Cerebellar nuclear complex (tissue), 1 donor: ENCODE measurements at regions not wholly inside any gene's neighbourhood (a gene's known extent, or its start where the extent isn't known, plus 50 kb on each side); places are given as distances from the start of the nearest gene placed in this dataset.

Source experiments
- DNase-seq, 2 experiments: peaks; one replicate each; lab custom pipeline; 2025; lab: John Stamatoyannopoulos, UW

DNA sequence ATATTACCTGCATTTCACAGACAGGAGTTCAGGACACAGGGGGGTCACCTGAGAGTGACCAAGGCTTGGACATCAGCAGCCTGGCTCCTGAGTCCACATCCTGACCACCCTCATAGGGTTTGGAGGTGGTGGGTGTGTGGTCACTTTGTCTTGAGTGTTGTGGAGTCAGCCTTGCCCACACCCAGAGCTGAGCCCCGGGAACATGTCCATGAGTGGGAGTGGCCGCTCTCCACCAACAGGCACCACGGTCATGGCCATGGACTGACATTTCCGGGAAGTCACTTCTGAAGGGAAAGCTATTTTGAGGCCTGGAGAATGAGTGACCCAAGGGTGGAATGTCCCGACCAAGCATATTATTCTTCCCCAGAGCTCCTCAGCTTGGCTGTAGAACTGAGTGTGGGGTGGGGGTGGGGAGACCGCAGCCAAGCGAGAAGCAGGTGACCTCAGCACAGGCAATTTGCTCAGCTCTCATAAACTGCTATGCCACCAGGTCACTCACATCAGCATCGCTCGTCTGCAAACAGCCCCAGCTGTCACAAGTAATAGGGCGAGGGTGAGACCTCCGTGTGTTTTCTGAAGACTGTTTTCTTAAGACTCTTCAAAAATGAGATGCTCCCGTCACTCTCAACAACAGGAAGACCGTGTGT, 348.6 kb upstream of the CDH4 start:
- no peak for DNase-seq

DNA sequence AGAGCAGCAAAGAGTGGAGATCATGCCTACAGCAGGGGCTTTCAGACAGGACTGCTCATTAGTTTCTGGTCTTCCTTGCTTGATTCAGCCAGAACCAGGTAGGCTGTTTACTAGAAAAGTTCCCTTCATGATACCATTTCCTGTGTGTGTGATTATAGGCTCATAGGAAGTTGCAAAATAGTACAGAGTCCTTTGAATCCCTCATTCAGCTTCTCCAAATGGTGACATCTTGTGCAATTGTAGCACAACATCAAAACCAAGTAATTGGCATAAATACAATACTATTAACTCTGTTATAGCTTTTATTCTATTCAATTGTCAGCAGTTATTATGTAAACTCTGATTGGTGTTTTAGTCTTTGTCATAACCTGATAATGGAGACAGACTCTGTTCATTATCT, 347.3 kb upstream of the CDH4 start:
- DNase-seq, result no peak

DNA sequence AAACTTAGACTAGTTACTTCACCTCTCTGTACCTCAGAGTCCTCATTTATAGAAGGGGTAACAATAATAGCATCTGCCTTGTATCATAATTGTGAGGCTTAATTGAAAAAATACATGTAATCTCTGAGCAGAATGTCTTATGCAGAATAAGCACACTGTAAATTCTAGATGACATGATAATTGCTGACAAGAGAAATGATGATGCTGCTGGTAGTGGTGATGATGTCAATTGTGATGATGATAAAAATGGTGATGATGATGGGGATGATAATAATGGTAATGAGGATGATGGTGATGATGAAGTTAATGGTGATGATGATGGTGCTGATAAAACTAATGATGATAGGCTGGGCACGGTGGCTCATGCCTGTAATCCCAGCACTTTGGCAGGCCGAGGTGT, 346.1 kb upstream of the CDH4 start:
- no peak for DNase-seq

DNA sequence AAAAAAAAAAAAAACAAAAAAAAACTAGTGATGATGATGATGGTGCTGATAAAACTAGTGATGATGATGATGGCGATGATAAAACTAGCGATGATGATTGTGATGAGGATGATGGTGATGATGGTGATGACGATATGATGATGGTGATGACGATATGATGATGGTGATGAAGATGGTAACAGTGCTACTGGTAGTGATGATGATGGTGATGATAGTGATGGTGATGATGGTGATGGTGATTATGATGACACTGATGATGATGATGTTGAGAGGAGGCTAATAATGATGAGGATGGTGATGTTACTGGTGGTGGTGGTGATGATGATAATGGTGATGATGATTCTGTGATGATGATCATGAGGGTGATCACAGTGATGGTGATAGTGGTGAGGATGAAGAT, 345.5 kb upstream of the CDH4 start:
- no peak for DNase-seq

DNA sequence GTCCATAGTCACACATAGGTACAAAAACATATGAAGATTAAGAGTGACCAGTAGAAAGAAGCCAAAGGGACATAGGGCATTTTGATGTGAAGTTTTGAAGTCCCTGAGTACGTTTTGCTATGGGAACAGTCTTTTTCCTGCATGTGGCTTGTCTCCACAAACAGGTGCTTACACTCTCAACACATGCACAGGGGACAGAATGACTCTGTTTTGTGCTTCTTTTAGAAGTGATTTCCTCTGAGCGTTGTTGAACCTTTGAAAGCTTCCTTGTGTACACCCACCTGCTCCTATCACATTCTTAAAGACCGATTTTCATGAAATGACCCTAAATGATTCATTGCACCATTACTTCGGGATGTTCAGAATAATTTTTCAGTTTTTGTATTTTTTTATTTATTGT, 338.8 kb upstream of the CDH4 start:
- no peak for DNase-seq

DNA sequence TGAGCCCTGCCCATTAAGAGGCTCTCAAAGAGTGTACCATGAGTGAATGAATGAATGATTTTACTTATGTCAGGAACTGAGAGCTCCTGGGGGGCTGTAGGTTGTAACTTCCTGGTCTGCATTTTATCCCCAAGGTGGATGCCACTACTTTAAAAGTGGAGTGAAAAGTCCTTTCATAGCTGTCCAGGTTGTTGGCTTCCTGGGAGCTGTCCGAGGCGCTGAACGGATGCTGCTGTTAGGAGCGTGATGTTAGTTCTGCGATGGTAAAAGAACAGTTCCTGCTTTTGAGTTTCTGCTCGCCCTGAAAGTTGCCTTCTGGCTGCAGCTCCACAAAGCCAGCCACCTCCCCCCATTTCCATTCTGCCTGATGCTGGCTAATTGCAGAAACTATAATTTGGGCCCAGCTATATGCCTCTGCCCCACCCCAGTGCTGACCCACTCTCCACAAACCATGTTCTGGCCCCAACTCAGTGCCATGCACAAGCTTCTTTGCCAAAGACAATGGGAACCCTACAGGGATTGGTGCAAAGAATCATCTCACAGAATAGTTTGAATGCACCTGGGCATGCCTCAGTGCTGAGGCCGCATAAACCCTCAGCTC, 330.9 kb upstream of the CDH4 start:
- no peak for DNase-seq

DNA sequence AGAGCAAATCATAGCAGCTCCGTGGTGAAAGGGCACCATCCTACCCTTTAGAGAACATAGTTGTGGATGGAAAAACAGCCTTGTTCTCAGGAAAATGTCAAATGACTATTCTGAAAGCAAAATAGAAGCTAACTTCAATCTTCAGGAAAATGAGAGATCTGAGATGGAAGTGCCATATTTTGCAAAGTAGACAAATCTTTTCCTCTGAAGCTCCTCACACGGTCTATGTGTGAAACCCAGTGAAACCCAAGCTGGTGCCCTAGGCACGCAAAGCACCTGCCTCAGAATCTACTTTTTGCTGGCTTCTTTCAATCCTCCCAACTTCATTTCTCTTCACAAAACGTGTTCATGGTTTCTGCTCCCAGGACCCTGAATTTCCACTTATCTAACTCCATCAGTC, 325.2 kb upstream of the CDH4 start:
- DNase-seq, result no peak

DNA sequence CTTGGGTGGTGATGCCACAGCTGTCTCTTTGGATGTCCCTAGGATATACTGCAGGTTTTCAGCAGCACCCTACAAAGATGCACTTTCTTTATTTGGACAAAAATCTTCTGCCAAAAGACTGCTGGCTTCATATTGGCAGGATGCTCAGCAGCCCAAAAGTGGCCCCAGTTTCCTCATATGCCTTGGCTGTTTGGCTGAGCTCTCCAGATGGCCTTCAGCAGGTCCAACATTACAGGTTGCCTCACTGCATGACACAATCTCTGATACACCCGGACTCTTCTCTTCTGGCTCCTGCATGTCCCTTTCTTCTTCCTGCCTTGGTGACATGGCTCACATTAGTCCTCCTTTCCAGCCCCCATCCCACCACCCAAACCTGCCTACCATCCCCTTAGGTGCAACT, 323.7 kb upstream of the CDH4 start:
- no peak for DNase-seq

DNA sequence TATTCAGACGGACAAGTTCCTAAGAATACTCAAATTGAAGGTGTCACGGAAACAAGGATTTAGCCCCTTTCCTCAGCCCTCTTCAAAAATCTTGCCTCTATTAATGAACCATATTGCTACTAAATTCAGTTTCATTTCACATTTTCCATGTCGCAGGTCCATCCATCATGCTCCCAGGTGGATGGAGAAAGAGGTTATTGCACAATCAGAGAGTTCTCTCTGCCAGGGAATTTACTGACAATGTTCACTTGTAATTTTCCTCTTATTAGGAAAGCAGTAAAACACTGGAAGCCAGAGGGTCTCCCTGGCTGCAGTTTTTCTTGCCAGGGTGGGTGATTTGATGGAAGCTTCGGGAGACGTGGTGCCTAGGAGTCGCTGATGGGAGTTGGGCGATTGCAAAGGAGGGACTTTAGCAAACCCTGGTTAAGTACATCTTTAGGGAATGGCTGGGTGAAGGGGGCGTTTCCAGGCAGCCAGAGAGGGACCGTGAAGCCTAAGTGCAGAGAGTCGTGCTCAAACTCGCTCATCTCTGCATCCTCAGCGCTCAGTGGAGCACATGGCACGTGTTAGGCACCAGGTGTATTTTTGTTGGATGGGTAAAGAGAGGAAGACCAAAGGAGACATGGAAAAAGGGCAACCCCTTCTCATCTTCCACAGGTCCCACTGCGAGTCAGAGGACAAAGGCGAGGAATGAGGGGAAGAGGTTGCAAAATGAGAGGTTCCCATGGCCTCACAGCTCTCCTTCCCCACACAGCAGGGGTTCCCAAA, 321.9 kb upstream of the CDH4 start:
- no peak for DNase-seq

DNA sequence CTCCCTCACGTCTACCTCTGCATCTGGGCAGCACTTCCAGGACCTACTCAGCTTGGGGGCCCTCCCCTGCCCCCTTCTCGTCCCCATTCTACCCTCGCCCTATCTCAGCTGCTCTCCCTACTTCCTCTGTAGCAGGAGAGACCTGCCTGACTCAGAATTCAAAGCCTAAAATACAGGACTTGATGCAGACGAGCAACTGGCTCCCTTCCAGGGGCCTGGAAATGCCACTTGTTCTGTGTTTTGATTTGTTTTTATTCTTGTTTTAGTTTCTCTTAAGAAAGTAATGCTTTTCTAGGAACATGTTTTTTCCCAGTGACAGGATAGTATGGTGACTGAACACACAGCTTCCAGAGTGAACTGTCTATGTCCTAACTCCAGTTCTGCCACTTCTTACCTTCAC, 320.4 kb upstream of the CDH4 start:
- DNase-seq, result no peak

DNA sequence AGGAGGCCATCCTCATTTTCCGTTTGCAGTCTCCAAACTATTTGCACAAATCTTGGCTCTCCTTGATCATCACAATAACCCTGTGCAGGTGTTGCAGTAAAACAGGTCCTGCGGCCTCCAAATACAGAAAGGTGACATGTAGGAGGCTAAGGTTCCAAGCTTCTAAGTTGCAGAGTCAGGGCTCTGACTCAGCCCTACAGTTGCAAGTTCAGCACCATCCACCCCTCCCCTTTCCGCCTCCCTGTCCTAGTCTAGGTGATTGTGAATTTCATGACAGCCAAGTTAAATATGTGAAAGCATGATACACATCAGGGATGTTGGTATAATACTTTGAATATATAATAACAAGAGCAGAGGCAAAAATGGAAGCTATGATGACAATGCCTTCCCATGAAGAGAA, 317.3 kb upstream of the CDH4 start:
- DNase-seq, result no peak

DNA sequence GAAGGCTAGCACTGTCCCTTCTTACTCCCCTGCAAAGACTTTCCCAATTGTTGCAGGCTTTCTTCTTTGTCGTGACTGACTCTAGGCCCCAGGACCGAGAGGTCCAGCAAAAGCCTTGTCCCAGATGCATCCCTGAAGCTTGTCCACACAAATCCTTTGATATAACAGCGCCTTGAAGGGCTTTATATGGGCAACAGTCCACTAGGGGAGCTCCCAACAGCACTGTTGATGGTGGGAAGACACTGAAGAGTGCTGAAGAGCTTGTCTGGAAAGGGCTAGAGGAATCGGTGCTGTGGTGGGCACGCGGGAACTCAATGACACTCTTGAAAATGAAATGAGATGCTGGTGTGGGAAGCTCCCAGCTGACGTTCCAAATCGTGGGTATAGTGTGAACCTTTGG, 316.1 kb upstream of the CDH4 start:
- no peak for DNase-seq

DNA sequence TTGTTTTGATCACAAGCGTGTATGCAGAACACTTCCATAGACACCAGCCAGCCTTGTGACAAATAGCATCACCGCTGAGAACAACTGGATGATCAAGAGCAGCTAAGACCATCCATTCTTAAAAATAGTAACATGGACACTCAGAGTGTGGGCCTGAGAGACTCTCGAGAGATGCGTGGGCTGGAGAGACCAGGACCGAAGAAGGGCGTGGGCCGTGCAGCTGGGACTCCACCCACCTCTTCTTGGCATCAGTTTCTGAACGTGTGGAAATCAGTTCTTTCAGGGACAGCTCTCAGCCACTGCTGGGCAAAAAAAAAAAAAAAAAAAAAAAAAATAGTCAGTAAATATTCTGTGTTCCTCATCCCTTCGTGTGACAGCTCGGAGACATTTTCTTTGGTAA, 314.5 kb upstream of the CDH4 start:
- no peak for DNase-seq

DNA sequence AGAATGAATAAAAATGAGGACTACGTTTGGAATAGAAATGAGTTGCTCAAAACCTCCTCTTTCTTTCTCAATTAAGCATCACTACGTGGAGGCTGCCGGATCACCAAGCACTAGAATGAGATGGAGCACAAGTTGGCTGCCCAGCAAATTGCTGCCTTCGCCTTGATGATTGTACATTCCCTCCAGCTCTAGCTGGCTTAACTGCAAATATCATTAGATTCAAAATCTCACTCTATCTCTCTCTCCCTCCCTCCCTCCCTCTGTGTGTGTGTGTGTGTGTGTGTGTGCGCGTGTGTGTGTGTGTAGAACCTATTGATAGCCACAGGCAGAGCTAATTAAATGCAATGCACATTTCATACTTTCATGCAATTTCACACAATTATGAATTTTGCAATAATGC, 310.7 kb upstream of the CDH4 start:
- DNase-seq, result no peak

DNA sequence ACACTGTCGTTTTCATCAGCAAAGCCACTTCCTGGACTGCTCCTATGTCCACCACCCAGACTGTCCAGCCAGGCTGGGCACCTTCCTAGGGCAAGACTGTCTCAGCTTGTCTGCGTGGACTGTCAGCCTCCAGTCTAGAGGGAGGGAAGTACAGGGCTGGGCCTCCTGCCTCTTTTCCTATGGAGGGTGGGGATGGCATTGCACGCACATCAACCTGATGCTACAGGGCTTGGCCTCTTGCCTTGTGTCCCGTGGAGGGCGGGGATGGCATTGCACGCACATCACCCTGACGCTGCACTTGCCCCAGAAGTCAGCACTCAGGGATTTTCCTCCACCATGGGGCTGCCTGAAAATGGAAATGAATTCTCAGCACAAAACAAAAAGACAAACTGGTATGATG, 304.2 kb upstream of the CDH4 start:
- DNase-seq, result no peak

DNA sequence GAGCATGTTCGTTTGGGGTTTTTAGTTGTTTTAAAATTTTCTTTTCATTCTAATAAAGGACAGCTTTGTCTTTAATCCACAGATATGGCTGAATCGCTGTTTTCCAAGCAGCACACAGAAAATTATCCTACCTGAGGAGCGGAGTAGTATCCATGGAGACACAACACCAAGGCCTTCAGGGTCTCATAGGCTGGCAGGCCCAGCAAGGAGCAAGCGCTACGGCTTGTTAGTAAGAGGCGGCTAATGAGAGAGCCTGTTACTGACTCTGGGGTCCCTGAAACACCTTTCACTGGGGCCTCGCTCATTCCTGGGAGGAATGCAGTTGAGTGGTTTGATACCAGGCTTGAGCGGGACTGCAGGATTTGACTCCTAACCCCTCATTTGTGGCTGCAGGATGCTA, 303.8 kb upstream of the CDH4 start:
- no peak for DNase-seq

DNA sequence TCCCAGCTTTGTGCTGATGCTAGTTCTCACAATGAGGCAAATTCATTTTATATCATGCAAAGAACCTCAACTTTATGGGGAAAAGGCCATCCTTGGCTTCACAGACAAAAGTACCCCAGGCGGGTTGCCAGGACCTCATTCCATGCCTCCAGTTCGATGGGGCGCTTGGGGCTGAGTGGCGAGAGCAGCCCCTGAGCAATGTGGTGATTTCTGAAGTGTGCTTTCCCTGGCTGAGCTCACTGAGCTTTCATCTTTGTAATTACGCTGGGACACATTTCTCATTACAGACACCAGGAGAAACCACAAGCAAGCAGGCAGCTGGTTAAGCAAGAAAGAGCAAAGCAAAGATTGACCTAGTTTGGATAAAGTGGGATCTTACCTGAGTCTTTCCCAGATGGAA, 301.5 kb upstream of the CDH4 start:
- no peak for DNase-seq

DNA sequence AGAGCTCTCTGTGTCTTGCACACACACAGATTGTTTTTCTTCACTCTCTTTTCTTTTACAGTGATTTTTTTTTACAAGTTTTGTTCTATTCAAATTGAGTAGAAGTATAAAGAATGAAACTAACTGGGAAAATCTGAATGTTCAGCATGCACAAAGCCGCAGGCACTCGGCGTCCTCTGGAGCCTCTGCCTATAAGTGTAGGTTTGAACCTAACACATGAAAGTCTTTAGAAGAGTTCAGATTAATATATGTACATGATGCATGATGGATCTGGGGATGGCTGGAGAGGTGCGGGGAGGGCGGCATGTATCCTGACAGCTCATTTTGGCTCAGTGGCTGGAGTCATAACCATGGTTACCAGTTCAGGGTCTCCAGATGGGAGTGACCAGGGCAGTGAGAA, 301.1 kb upstream of the CDH4 start:
- DNase-seq, result no peak

DNA sequence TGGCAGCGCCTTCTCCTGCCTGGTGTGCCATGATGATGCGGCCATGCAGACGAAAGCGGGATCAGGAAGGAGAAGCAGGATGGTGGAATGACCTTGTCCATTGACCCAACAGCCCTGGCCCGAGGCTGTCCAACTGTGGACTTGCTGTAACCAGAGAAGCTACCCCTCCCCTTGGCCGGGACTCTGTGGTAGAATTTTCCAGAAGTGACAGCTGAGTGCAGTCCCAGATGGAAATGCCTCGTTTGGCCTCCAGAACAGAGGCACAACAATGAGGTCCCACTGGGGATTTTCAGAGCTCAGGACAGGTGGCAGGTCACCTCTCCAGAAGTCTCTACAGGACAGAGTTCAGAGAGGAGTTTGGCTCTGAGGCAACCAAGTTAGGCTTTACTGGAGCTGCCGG, 299.2 kb upstream of the CDH4 start:
- no peak for DNase-seq

DNA sequence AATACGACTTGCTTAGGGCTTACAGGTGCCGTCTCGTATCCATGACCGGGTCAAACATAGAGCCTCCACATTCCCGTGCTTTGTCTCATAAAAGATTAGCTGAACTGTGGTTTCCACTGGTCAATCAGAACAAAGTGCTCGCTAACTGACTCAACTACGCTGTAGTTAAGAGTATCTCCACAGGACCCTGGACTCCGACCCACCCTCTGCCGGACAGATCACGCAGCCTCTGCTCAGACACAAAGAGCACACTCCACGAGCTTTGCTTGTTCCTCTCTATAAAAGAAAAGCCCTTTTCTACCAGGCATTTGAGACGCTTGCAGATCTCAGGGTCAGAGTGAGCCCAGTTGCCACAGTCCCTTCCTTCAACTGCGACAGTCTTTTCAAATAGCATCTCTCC, 298.7 kb upstream of the CDH4 start:
- no peak for DNase-seq

DNA sequence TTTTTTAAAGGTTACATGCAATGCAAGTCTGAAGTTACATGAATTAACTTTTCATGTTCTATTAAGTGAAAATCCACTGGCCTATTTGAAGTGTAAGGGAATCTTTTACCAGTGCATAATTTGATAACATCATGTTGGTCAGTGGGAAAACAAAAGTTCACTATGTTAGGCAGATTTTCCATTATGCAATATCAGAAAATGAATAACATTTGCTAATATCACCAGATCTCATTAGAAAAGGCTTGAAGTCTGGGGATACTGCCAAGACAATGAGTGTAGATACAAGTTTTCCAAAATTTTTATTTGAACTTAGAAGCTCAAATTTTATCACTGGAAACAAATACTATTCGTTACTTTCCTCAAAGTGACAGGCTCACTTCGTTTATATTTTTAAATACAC, 296.4 kb upstream of the CDH4 start:
- DNase-seq, result no peak

DNA sequence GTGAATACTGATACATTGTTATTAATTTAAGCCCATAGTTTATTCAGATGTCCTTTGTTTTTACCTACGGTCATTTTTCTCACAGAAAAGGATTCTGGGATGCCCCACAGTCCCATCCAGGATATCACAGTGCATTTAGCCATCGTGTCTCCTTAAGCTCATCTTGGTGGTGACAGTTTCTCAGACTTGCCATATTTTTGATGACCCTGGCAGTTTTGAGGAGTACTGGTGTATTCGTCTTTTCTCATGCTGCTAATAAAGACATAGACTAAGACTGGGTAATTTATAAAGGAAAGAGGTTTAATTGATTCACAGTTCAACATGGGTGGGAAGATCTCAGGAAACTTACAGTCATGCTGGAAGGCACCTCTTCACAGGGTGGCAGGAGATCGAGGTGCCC, 295.9 kb upstream of the CDH4 start:
- DNase-seq, result no peak

DNA sequence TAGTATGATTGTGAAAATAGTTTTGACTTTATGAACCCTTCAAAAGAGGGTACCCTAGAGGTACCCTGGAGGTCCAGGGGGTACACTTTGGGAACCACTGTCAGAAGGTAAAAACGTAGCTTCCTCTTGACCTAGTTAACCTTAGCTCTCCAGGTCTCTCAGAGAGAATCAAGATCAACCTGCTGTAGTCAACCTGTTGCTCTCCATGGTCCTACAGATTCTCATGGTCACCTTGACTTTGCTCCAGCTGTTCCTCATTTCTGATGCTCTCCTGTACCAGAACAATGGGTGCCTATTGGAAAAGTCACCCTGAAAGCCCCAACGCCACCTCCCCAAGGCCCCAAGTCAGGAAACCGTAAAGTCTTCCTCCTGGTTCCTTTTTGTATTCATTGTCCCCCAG, 294.4 kb upstream of the CDH4 start:
- no peak for DNase-seq

DNA sequence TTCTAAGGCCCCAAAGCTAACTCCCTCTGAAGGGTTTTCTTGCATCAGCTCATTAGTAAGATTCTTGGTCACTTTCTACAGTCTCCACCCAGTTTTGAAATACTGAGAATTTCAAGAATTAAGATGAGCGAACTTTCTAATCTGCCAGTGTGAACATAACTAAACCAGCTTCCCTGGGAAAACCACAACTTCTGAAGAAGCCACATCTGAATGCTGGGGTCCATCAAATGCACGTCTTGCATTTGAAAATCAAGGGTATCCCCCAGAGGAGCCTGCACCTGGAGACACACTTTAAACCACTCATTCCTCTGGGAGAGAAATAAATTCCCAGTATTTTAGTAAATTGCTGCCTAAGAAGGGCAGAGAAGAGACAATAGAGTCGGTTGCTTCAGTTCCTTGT, 292.1 kb upstream of the CDH4 start:
- DNase-seq, result no peak
